ENCODE measurements at regions not wholly inside any gene's neighbourhood (a gene's known extent, or its start where the extent isn't known, plus 50 kb on each side); places are given as distances from the start of the nearest gene placed in this dataset.

GRCh38 chr12:58502841-58503240, 417.5 kb downstream of the LRIG3 start:
- ChIA-PET POLR2A (no interaction called here), CTCF (no interaction called here)
- no peak overlapping the region for H3K27ac ChIP-seq (ENCODE audit: insufficient read depth in 1 of 2, low read depth in 1 of 2, low read length in 2 of 2, poor library complexity in 1 of 2, severe bottlenecking in 2 of 2)
- no peaks in the 10 kb centered on the region for H3K9me3 ChIP-seq (ENCODE audit: control extremely low read depth in 1 of 5, control insufficient read depth in 4 of 5, insufficient read depth in 2 of 5, low read depth in 1 of 5, low read length in 4 of 5)
- peaks cover 0 to 2% (median 0%) of the 10 kb centered on the region in 5 experiments for H3K27me3 ChIP-seq (replicated peaks in 2 of 5; ENCODE audit: control insufficient read depth in 4 of 5, insufficient read depth in 5 of 5, low read length in 4 of 5)
- DNase-seq = no peak
- H3K4me1 ChIP-seq (ENCODE audit: control extremely low read depth in 1 of 4, control insufficient read depth in 4 of 4, insufficient read depth in 4 of 4, low read length in 3 of 4) = no peaks in the 10 kb centered on the region
- no peak overlapping the region for H3K4me3 ChIP-seq (ENCODE audit: control insufficient read depth in 1 of 7, extremely low read depth in 1 of 7, insufficient read depth in 4 of 7, low read depth in 2 of 7, low read length in 6 of 7)
- 100% methylated on average over 1 of the region's 4 CpGs for WGBS (ENCODE audit: insufficient coverage)
- no peaks in the 10 kb centered on the region for H3K36me3 ChIP-seq (ENCODE audit: control insufficient read depth in 4 of 4, insufficient read depth in 4 of 4, low read length in 3 of 4)

- no peaks in the 10 kb centered on the region for H3K36me3 ChIP-seq (ENCODE audit: control insufficient read depth in 4 of 4, insufficient read depth in 4 of 4, low read length in 3 of 4)
- H3K27me3 ChIP-seq (replicated peaks in 2 of 5; ENCODE audit: control insufficient read depth in 4 of 5, insufficient read depth in 5 of 5, low read length in 4 of 5) = peaks cover 0 to 2% (median 0%) of the 10 kb centered on the region in 5 experiments
- no peaks in the 10 kb centered on the region for H3K4me1 ChIP-seq (ENCODE audit: control extremely low read depth in 1 of 4, control insufficient read depth in 4 of 4, insufficient read depth in 4 of 4, low read length in 3 of 4)
- WGBS (ENCODE audit: insufficient coverage) = no CpG with 5 or more reads among the region's 2 CpGs
- H3K4me3 ChIP-seq (ENCODE audit: control insufficient read depth in 1 of 7, extremely low read depth in 1 of 7, insufficient read depth in 4 of 7, low read depth in 2 of 7, low read length in 6 of 7) = no peak overlapping the region
- POLR2A ChIA-PET = no interaction called here
- no peak overlapping the region for H3K27ac ChIP-seq (ENCODE audit: insufficient read depth in 1 of 2, low read depth in 1 of 2, low read length in 2 of 2, poor library complexity in 1 of 2, severe bottlenecking in 2 of 2)
- DNase-seq = no peak
- CTCF ChIA-PET = no interaction called here
- H3K9me3 ChIP-seq (ENCODE audit: control extremely low read depth in 1 of 5, control insufficient read depth in 4 of 5, insufficient read depth in 2 of 5, low read depth in 1 of 5, low read length in 4 of 5) = no peaks in the 10 kb centered on the region
These were observed 416.6 kb downstream of the LRIG3 start for GRCh38 chr12:58503731-58504130.

- Histone ChIP-seq H3K27me3 (replicated peaks in 2 of 5; ENCODE audit: control insufficient read depth in 4 of 5, insufficient read depth in 5 of 5, low read length in 4 of 5) (peaks cover 0 to 2% (median 0%) of the 10 kb centered on the region in 5 experiments), H3K9me3 (ENCODE audit: control extremely low read depth in 1 of 5, control insufficient read depth in 4 of 5, insufficient read depth in 2 of 5, low read depth in 1 of 5, low read length in 4 of 5) (no peaks in the 10 kb centered on the region), H3K4me1 (ENCODE audit: control extremely low read depth in 1 of 4, control insufficient read depth in 4 of 4, insufficient read depth in 4 of 4, low read length in 3 of 4) (no peaks in the 10 kb centered on the region), H3K27ac (ENCODE audit: insufficient read depth in 1 of 2, low read depth in 1 of 2, low read length in 2 of 2, poor library complexity in 1 of 2, severe bottlenecking in 2 of 2) (no peak overlapping the region), H3K36me3 (ENCODE audit: control insufficient read depth in 4 of 4, insufficient read depth in 4 of 4, low read length in 3 of 4) (no peaks in the 10 kb centered on the region), H3K4me3 (ENCODE audit: control insufficient read depth in 1 of 7, extremely low read depth in 1 of 7, insufficient read depth in 4 of 7, low read depth in 2 of 7, low read length in 6 of 7) (no peak overlapping the region)
- CTCF ChIA-PET = no interaction called here
- POLR2A ChIA-PET = no interaction called here
- no peak for DNase-seq
- 100% methylated on average over 2 of the region's 5 CpGs for WGBS (ENCODE audit: insufficient coverage)
These were observed 416.0 kb downstream of the LRIG3 start for GRCh38 chr12:58504143-58504938.

- DNase-seq = no peak
These were observed 411.0 kb downstream of the LRIG3 start for GRCh38 chr12:58509116-58509885.

GRCh38 chr12:58513301-58513834, 406.9 kb downstream of the LRIG3 start:
- no peaks in the 10 kb centered on the region for H3K27me3 ChIP-seq (replicated peaks in 2 of 5; ENCODE audit: control insufficient read depth in 4 of 5, insufficient read depth in 5 of 5, low read length in 4 of 5)
- H3K36me3 ChIP-seq (ENCODE audit: control insufficient read depth in 4 of 4, insufficient read depth in 4 of 4, low read length in 3 of 4) = no peaks in the 10 kb centered on the region
- H3K4me3 ChIP-seq (ENCODE audit: control insufficient read depth in 1 of 7, extremely low read depth in 1 of 7, insufficient read depth in 4 of 7, low read depth in 2 of 7, low read length in 6 of 7) = no peak overlapping the region
- no peaks in the 10 kb centered on the region for H3K4me1 ChIP-seq (ENCODE audit: control extremely low read depth in 1 of 4, control insufficient read depth in 4 of 4, insufficient read depth in 4 of 4, low read length in 3 of 4)
- 81% methylated on average over 4 of the region's 4 CpGs for whole genome bisulfite sequencing (ENCODE audit: insufficient coverage)
- no peak for DNase-seq
- CTCF ChIA-PET = no interaction called here
- POLR2A ChIA-PET = no interaction called here
- peaks cover 0 to 6% (median 6%) of the 10 kb centered on the region in 5 experiments for H3K9me3 ChIP-seq (ENCODE audit: control extremely low read depth in 1 of 5, control insufficient read depth in 4 of 5, insufficient read depth in 2 of 5, low read depth in 1 of 5, low read length in 4 of 5)
- H3K27ac ChIP-seq (ENCODE audit: insufficient read depth in 1 of 2, low read depth in 1 of 2, low read length in 2 of 2, poor library complexity in 1 of 2, severe bottlenecking in 2 of 2) = no peak overlapping the region

More at GRCh38 chr12:58509116-58509885, 411.0 kb downstream of the LRIG3 start:
- POLR2A ChIA-PET = no interaction called here
- Histone ChIP-seq H3K27me3 (replicated peaks in 2 of 5; ENCODE audit: control insufficient read depth in 4 of 5, insufficient read depth in 5 of 5, low read length in 4 of 5) (peaks cover 0 to 2% (median 0%) of the 10 kb centered on the region in 5 experiments), H3K36me3 (ENCODE audit: control insufficient read depth in 4 of 4, insufficient read depth in 4 of 4, low read length in 3 of 4) (no peaks in the 10 kb centered on the region), H3K9me3 (ENCODE audit: control extremely low read depth in 1 of 5, control insufficient read depth in 4 of 5, insufficient read depth in 2 of 5, low read depth in 1 of 5, low read length in 4 of 5) (peaks cover 0 to 3% (median 0%) of the 10 kb centered on the region in 5 experiments), H3K4me3 (ENCODE audit: control insufficient read depth in 1 of 7, extremely low read depth in 1 of 7, insufficient read depth in 4 of 7, low read depth in 2 of 7, low read length in 6 of 7) (no peak overlapping the region), H3K27ac (ENCODE audit: insufficient read depth in 1 of 2, low read depth in 1 of 2, low read length in 2 of 2, poor library complexity in 1 of 2, severe bottlenecking in 2 of 2) (no peak overlapping the region), H3K4me1 (ENCODE audit: control extremely low read depth in 1 of 4, control insufficient read depth in 4 of 4, insufficient read depth in 4 of 4, low read length in 3 of 4) (no peaks in the 10 kb centered on the region)
- CTCF ChIA-PET = no interaction called here
- WGBS (ENCODE audit: insufficient coverage) = 100% methylated on average over 3 of the region's 5 CpGs

GRCh38 chr12:58513852-58514251, 406.5 kb downstream of the LRIG3 start:
- no peaks in the 10 kb centered on the region for H3K36me3 ChIP-seq (ENCODE audit: control insufficient read depth in 4 of 4, insufficient read depth in 4 of 4, low read length in 3 of 4)
- H3K27me3 ChIP-seq (replicated peaks in 2 of 5; ENCODE audit: control insufficient read depth in 4 of 5, insufficient read depth in 5 of 5, low read length in 4 of 5) = no peaks in the 10 kb centered on the region
- CTCF ChIA-PET = no interaction called here
- 86% methylated on average over 4 of the region's 4 CpGs for WGBS (ENCODE audit: insufficient coverage)
- DNase-seq = no peak
- peaks cover 0 to 11% (median 6%) of the 10 kb centered on the region in 5 experiments for H3K9me3 ChIP-seq (ENCODE audit: control extremely low read depth in 1 of 5, control insufficient read depth in 4 of 5, insufficient read depth in 2 of 5, low read depth in 1 of 5, low read length in 4 of 5)
- POLR2A ChIA-PET = no interaction called here
- H3K4me3 ChIP-seq (ENCODE audit: control insufficient read depth in 1 of 7, extremely low read depth in 1 of 7, insufficient read depth in 4 of 7, low read depth in 2 of 7, low read length in 6 of 7) = no peak overlapping the region
- no peaks in the 10 kb centered on the region for H3K4me1 ChIP-seq (ENCODE audit: control extremely low read depth in 1 of 4, control insufficient read depth in 4 of 4, insufficient read depth in 4 of 4, low read length in 3 of 4)
- no peak overlapping the region for H3K27ac ChIP-seq (ENCODE audit: insufficient read depth in 1 of 2, low read depth in 1 of 2, low read length in 2 of 2, poor library complexity in 1 of 2, severe bottlenecking in 2 of 2)

GRCh38 chr12:58519839-58520238, 400.5 kb downstream of the LRIG3 start:
- CTCF ChIA-PET = no interaction called here

More at GRCh38 chr12:58519839-58520238, 400.5 kb downstream of the LRIG3 start:
- Histone ChIP-seq H3K4me3 (ENCODE audit: control insufficient read depth in 1 of 7, extremely low read depth in 1 of 7, insufficient read depth in 4 of 7, low read depth in 2 of 7, low read length in 6 of 7) (no peak overlapping the region), H3K27ac (ENCODE audit: insufficient read depth in 1 of 2, low read depth in 1 of 2, low read length in 2 of 2, poor library complexity in 1 of 2, severe bottlenecking in 2 of 2) (no peak overlapping the region), H3K36me3 (ENCODE audit: control insufficient read depth in 4 of 4, insufficient read depth in 4 of 4, low read length in 3 of 4) (no peaks in the 10 kb centered on the region), H3K9me3 (ENCODE audit: control extremely low read depth in 1 of 5, control insufficient read depth in 4 of 5, insufficient read depth in 2 of 5, low read depth in 1 of 5, low read length in 4 of 5) (peaks cover 1 to 13% (median 3%) of the 10 kb centered on the region in 5 experiments), H3K4me1 (ENCODE audit: control extremely low read depth in 1 of 4, control insufficient read depth in 4 of 4, insufficient read depth in 4 of 4, low read length in 3 of 4) (no peaks in the 10 kb centered on the region), H3K27me3 (replicated peaks in 2 of 5; ENCODE audit: control insufficient read depth in 4 of 5, insufficient read depth in 5 of 5, low read length in 4 of 5) (no peaks in the 10 kb centered on the region)
- DNase-seq = no peak
- WGBS (ENCODE audit: insufficient coverage) = 100% methylated on average over 1 of the region's 1 CpG
- POLR2A ChIA-PET = no interaction called here
